ENCODE measurements at regions not wholly inside any gene's neighbourhood (a gene's known extent, or its start where the extent isn't known, plus 50 kb on each side); places are given as distances from the start of the nearest gene placed in this dataset.
"Not testable (repeated sequence)": the region's sequence is repeated elsewhere in the genome, so short reads cannot be mapped to it uniquely, and the experiment has no call there.

- Histone ChIP-seq H3K27me3 (no peaks in the 10 kb centered on the region), H3K9me3 (no peaks in the 10 kb centered on the region), H3K4me1 (no peaks in the 10 kb centered on the region), H3K36me3 (no peaks in the 10 kb centered on the region), H3K27ac (no peak overlapping the region), H3K4me3 (no peak overlapping the region)
- intact Hi-C loops (cut with DNase I; ENCODE audit: low total_unique reads), result no loop called here
- DNase-seq, result no peak
- TF ChIP-seq POLR2A (IDR thresholded peaks at IDR 0.05), result no peak
- TF ChIP-seq CTCF (IDR thresholded peaks at IDR 0.05), result no peak
These were observed 611.7 kb downstream of the VGLL3 start for GRCh38 chr3:86379280-86379679.

GRCh38 chr3:86378829-86379228, 612.1 kb downstream of the VGLL3 start:
- Histone ChIP-seq H3K27me3 (no peaks in the 10 kb centered on the region), H3K4me1 (no peaks in the 10 kb centered on the region), H3K9me3 (no peaks in the 10 kb centered on the region), H3K27ac (no peak overlapping the region), H3K36me3 (no peaks in the 10 kb centered on the region), H3K4me3 (no peak overlapping the region)
- intact Hi-C loops (cut with DNase I; ENCODE audit: low total_unique reads), result no loop called here
- DNase-seq, result no peak
- no peak for TF ChIP-seq CTCF (IDR thresholded peaks at IDR 0.05)
- no peak for TF ChIP-seq POLR2A (IDR thresholded peaks at IDR 0.05)

GRCh38 chr3:86335566-86335965, 655.4 kb downstream of the VGLL3 start:
- intact Hi-C loops (cut with DNase I; ENCODE audit: low total_unique reads); H3K36me3 ChIP-seq; H3K4me3 ChIP-seq; DNase-seq; H3K27ac ChIP-seq; H3K27me3 ChIP-seq; H3K9me3 ChIP-seq; H3K4me1 ChIP-seq: not testable (repeated sequence)

GRCh38 chr3:86333636-86334035, 657.3 kb downstream of the VGLL3 start:
- Histone ChIP-seq H3K4me1 (no peaks in the 10 kb centered on the region), H3K4me3 (no peak overlapping the region), H3K9me3 (no peaks in the 10 kb centered on the region), H3K27me3 (no peaks in the 10 kb centered on the region), H3K36me3 (no peaks in the 10 kb centered on the region), H3K27ac (no peak overlapping the region)
- DNase-seq, result no peak
- intact Hi-C loops (cut with DNase I; ENCODE audit: low total_unique reads), result no loop called here
- TF ChIP-seq POLR2A (IDR thresholded peaks at IDR 0.05) (no peak), CTCF (IDR thresholded peaks at IDR 0.05) (no peak)

GRCh38 chr3:86303935-86304334, 687.0 kb downstream of the VGLL3 start:
- no peak overlapping the region for H3K27ac ChIP-seq
- no peaks in the 10 kb centered on the region for H3K36me3 ChIP-seq
- H3K27me3 ChIP-seq, result no peaks in the 10 kb centered on the region
- H3K4me3 ChIP-seq, result no peak overlapping the region
- TF ChIP-seq POLR2A (IDR thresholded peaks at IDR 0.05), result no peak
- intact Hi-C loops (cut with DNase I; ENCODE audit: low total_unique reads), result no loop called here
- no peak for DNase-seq
- H3K4me1 ChIP-seq, result no peaks in the 10 kb centered on the region
- no peaks in the 10 kb centered on the region for H3K9me3 ChIP-seq

- Histone ChIP-seq H3K27ac (no peak overlapping the region), H3K36me3 (no peaks in the 10 kb centered on the region), H3K27me3 (no peaks in the 10 kb centered on the region), H3K4me3 (no peak overlapping the region), H3K9me3 (no peaks in the 10 kb centered on the region), H3K4me1 (no peaks in the 10 kb centered on the region)
- DNase-seq, result no peak
- TF ChIP-seq POLR2A (IDR thresholded peaks at IDR 0.05), result no peak
- TF ChIP-seq CTCF (IDR thresholded peaks at IDR 0.05), result no peak
- intact Hi-C loops (cut with DNase I; ENCODE audit: low total_unique reads), result no loop called here
These were observed 708.7 kb downstream of the VGLL3 start for GRCh38 chr3:86282106-86282787.

All from uterus (tissue), 3 donors.